VCaP (cell line): ENCODE measurements at regions not wholly inside any gene's neighbourhood (a gene's known extent, or its start where the extent isn't known, plus 50 kb on each side); places are given as distances from the start of the nearest gene placed in this dataset.

Experiments used
- H3K27ac ChIP-seq: fragments of 450-650 bp; 2 replicates; pipeline ENCODE4 v1.5.1; 2017
- TF ChIP-seq, protein P1 (sequence below): fragments of 450-650 bp; conservative IDR thresholded peaks from 2 replicates; pipeline ENCODE4 v1.5.1; 2017; ENCODE audit warnings: mild to moderate bottlenecking, moderate library complexity

DNA sequence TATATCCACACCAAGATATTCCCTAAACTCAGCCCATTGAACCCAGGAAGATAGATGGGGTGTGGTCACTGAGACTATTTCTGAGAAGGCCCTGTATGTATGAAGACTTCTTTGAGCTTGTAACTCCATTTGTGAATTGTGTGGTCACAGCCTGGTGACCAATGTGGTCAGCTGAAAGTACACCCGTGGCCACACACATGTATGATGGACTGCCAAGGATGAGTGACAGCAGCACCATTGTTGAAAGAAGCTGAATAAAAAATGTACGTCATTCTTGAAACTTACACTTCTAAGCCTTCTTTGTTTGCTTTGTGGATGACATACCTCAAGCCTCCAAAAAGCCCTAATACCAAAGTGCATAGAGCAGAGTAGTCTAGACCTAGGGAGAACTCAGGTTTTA, 581.4 kb downstream of the RAB28 start:
- TF ChIP-seq, protein P1, sequence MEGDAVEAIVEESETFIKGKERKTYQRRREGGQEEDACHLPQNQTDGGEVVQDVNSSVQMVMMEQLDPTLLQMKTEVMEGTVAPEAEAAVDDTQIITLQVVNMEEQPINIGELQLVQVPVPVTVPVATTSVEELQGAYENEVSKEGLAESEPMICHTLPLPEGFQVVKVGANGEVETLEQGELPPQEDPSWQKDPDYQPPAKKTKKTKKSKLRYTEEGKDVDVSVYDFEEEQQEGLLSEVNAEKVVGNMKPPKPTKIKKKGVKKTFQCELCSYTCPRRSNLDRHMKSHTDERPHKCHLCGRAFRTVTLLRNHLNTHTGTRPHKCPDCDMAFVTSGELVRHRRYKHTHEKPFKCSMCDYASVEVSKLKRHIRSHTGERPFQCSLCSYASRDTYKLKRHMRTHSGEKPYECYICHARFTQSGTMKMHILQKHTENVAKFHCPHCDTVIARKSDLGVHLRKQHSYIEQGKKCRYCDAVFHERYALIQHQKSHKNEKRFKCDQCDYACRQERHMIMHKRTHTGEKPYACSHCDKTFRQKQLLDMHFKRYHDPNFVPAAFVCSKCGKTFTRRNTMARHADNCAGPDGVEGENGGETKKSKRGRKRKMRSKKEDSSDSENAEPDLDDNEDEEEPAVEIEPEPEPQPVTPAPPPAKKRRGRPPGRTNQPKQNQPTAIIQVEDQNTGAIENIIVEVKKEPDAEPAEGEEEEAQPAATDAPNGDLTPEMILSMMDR: no peak
- H3K27ac ChIP-seq: no peak overlapping the region

DNA sequence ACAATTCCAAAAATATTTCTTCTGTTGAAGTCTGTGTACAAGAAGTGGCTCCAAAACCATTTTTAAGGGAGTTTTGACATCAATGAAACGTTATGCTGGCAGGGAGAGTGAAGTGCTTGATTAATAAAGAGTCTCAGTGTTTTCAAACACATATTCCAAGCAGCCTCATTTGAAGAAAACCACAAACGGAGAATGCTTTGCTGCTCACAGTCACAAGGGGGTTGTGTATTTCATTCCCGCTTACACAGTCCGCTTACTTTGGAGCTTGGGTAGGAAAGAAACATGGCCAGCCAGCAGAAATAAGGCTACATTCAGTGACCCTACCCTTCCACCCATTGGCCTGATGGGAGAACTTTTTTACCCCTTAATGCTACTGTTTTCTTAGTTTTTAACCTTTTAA, 586.2 kb downstream of the RAB28 start:
- TF ChIP-seq, protein P1: no peak

DNA sequence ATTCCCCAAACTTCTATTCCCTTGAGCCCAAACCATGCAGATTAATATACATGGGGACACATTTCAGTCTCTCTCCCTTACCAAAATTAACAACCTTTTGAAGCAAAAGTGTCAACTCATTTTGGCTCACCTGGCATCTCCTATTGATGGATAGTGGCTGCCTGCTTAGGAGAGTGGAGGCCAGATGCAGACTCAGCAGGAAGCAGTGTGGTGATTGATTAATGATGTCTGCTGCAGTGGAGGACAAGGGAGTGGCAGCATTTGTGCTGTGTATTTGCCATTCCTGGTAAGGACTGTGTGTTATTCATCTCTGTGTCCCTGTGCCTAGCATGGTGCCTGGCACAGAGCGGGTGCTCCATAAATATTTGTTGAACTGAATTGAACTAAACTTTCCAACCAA, 590.1 kb downstream of the RAB28 start:
- TF ChIP-seq, protein P1: no peak
- no peak overlapping the region for H3K27ac ChIP-seq

More for the DNA sequence above, 586.2 kb downstream of the RAB28 start:
- no peak overlapping the region for H3K27ac ChIP-seq

DNA sequence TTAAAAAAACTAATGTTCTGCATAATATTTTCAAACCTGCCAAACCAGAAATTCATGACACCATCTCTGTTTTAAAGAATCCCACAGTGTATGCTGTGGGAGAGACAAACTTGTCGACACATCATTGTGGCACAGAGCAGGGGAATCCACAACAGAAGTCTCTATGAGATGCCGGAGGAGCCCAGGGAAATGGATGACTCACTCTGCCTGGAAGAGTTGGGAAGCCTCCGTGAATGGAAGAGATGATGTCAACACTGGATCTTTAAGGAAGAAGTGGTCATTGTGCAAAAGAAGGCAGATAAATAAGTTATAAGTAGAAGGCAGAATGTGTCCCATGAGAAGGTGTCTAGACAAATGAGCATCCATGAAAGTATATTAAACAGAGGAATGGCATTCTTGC, 595.1 kb downstream of the RAB28 start:
- TF ChIP-seq, protein P1: no peak
- H3K27ac ChIP-seq: no peak overlapping the region

DNA sequence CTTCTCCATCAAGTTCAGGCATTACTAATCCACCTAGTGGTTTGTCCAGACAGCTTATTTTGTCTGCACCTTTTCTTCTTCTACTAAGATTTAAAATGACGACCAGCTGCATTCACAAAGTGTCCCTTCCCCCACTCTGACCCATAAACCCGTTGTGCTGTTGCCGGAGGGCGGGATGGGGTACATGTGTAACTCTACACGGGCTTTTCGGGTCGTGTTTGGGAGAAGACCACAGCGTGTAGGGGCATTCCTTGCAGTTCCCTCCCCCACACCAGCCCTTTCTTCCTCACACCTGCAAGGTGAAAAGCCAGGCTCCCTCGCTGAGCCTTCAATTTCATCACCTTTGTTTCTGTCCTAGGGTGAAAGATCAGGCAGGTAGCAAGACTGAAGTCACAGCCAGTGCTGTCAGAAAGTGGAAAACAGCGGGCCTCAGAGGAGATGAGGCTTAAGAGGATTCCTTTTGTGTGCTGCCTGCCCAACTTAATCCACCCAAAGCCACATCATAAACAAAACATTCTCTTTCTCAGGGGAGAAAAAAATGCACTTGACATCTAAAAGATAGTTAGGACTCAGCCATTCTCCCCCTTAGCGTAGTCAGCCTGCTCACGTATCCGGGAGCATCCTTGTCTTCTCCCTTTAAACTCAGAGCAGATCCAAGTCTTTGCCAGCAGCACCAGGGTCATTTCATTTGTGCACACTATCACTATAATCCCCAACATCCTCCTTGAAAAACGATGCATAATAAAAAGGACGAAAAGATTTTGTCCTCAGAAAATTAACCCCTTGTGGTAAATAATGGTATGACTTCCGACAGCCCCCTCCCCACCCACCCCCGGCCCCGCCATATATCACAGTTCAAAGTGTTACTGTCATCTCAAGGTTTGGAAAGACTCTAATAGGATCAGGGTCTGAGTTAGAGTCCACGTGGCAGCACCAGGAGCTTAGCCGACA, 599.0 kb downstream of the RAB28 start:
- TF ChIP-seq, protein P1: no peak
- no peak overlapping the region for H3K27ac ChIP-seq

DNA sequence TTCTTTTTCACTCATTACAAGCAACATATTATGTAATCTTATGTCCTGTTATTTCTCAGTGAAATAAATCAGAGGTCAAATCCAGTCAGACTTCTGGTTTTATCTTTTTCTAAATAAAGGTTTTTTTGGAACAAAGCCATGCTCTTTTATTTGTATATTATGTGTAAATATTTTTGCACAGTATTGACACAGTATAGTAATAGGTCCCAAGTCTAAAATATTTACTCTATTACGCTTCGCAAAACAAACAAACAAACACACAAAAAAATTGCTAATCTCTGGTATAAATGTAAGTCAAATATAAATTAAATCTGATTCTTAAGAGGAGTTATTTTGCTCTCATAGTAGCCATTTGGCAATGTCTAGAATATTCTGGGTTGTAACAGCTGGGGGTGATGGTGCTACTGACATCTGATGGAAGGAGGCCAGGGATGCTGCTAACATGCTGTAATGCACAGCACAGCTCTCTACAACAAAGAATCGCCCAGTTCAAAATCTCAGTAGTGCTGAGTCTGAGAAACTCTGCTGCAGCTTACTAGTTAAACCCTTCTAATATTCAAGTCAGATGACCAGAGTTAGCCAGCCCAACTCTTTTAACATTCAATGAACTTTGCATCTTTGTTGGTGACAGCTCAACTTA, 602.1 kb downstream of the RAB28 start:
- TF ChIP-seq, protein P1: no peak

DNA sequence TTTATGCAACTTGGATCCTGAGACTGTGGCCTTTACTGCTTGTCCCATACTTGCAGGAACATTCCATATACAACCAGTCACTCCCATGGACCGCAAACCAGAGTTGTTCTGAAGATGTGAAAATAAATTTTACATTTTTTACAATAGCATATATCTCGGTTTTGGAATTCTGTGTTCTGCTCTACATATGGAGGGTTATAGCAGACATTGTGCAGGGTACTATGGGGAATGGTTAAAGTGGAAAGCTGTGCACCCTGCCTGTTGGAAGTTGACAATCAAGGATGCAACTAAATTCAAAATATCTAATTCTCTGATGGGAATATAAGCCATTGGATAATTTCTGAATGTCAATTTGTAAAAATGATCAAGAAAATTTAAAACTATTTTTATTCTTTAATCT, 603.3 kb downstream of the RAB28 start:
- no peak overlapping the region for H3K27ac ChIP-seq
- TF ChIP-seq, protein P1: no peak

More for the DNA sequence above, 602.1 kb downstream of the RAB28 start:
- H3K27ac ChIP-seq: no peak overlapping the region
